HL-60 (cell line): ENCODE measurements at regions not wholly inside any gene's neighbourhood (a gene's known extent, or its start where the extent isn't known, plus 50 kb on each side); places are given as distances from the start of the nearest gene placed in this dataset.

Experiments used
- DNase-seq, 2 experiments: peaks; one replicate each; pipeline ENCODE4 v3.0.0-alpha.2; 2010 to 2020; ENCODE audit warnings: low read depth in 1 of 2, low spot score in 1 of 2
- H3K27ac ChIP-seq: fragments of 250-450 bp; sonication (Bioruptor Pico); replicated peaks from 2 replicates; pipeline ENCODE4 v1.5.1; 2020; ENCODE audit warnings: mild to moderate bottlenecking, moderate library complexity
- H3K27me3 ChIP-seq: fragments of 250-450 bp; sonication (Bioruptor Pico); 2 replicates; pipeline ENCODE4 v1.5.1; 2021; ENCODE audit warnings: mild to moderate bottlenecking, moderate library complexity; ENCODE audit not compliant: insufficient read depth, poor library complexity, severe bottlenecking
- H3K4me3 ChIP-seq: replicated peaks from 2 replicates; pipeline ENCODE4 v1.5.1; 2011; ENCODE audit warnings: mild to moderate bottlenecking, control low read depth, low read length; ENCODE audit not compliant: insufficient read depth
- CTCF ChIP-seq: IDR thresholded peaks from one replicate; pipeline ENCODE4 v1.5.1; 2011; ENCODE audit warnings: low read length, control low read depth, inconsistent platforms; ENCODE audit not compliant: insufficient read depth
- GABPA ChIP-seq: IDR thresholded peaks from 2 replicates; pipeline ENCODE4 v1.6.1; 2012; ENCODE audit warnings: low read depth
- POLR2AphosphoS5 ChIP-seq: IDR thresholded peaks from 2 replicates; pipeline ENCODE4 v1.6.1; 2012; ENCODE audit warnings: low read depth
- REST ChIP-seq: IDR thresholded peaks from 2 replicates; pipeline ENCODE4 v1.6.1; 2012; ENCODE audit warnings: low read depth; ENCODE audit not compliant: insufficient replicate concordance
- SPI1 ChIP-seq: IDR thresholded peaks from 2 replicates; pipeline ENCODE4 v1.6.1; 2012; ENCODE audit warnings: low read depth, mild to moderate bottlenecking, borderline replicate concordance

- H3K4me3 ChIP-seq: no peak overlapping the region
- no peak for TF ChIP-seq SPI1
- no peak for TF ChIP-seq CTCF
- no peak for TF ChIP-seq GABPA
- no peak for TF ChIP-seq REST
- TF ChIP-seq POLR2AphosphoS5: no peak
- H3K27ac ChIP-seq: no peak overlapping the region
- H3K27me3 ChIP-seq: no peaks in the 10 kb centered on the region
- no peak for DNase-seq
Observed at GRCh38 chr2:158905784-158906183, 62.7 kb upstream of the TANC1 start.

DNA sequence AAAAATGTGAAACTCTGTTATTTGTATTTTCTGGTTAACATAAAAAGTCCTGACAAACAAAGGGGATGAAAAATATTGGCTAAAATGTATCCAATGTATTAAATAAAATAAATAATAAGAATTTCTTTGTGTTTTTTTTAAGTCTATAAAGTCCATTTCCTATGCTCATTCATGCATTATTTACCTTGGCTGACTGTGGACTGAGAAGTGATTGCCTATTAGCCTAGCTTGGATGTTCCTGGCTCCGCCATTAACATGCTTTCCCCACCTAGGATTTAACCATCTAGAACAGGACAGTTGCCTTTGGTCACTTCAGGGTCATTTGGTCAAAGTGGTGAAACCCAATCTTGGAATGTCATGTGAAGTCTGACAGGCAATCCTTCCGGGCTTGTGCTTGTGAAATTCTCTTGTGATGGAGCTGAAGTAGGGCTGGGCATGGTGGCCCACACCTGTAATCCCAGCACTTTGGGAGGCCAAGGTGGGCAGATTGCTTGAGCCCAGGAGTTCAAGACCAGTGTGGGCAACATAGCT, 60.4 kb upstream of the TANC1 start:
- no peaks in the 10 kb centered on the region for H3K27me3 ChIP-seq
- TF ChIP-seq CTCF (no peak), SPI1 (no peak), GABPA (no peak)
- no peak for DNase-seq
- no peak overlapping the region for H3K4me3 ChIP-seq
- H3K27ac ChIP-seq: no peak overlapping the region

DNA sequence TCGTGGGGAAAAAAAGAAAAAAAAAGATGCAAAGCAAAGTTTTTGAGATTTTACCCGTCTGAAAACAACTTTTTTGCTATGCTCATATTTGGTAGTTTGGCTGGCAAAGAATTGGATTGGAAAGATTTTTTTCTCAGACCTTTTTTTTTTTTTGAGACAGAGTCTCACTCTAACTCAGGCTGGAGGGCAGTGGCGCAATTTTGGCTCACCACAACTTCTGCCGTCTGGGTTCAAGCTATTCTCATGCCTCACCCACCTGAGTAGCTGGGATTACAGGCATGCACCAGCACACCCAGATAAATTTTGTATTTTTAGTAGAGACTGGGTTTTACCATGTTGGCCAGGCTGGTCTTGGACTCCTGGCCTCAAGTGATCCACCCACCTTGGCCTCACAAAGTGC, 56.3 kb upstream of the TANC1 start:
- peak; percentile 34 to 83 for DNase-seq
- Histone ChIP-seq H3K4me3 (no peak overlapping the region), H3K27me3 (no peaks in the 10 kb centered on the region), H3K27ac (no peak overlapping the region)
- TF ChIP-seq REST: no peak
- no peak for TF ChIP-seq CTCF
- TF ChIP-seq SPI1: no peak
- TF ChIP-seq GABPA: no peak
- no peak for TF ChIP-seq POLR2AphosphoS5

DNA sequence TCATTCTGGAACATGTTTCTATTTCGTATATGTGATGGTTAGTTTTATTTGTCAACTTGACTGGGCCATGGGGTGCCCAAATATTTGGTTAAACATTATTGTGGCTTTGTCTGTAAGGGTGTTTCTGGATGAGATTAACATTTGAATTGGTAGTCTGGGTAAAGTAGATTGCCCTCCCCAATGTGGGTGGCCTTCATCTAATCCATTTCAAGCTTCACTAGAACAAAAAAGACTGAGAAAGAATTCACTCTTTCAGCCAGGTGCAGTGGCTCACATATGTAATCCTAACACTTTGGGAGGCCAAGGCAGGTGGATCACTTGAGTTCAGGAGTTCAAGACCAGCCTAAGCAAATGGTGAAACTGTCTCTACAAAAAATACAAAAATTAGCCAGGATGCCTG, 55.7 kb upstream of the TANC1 start:
- no peak overlapping the region for H3K27ac ChIP-seq
- TF ChIP-seq POLR2AphosphoS5: no peak
- no peak for TF ChIP-seq SPI1
- no peak for TF ChIP-seq GABPA
- no peak for TF ChIP-seq REST
- TF ChIP-seq CTCF: no peak

More for the DNA sequence above, 55.7 kb upstream of the TANC1 start:
- H3K27me3 ChIP-seq: no peaks in the 10 kb centered on the region
- H3K4me3 ChIP-seq: no peak overlapping the region
- no peak for DNase-seq
